ENCODE measurements at regions not wholly inside any gene's neighbourhood (a gene's known extent, or its start where the extent isn't known, plus 50 kb on each side); places are given as distances from the start of the nearest gene placed in this dataset.
A peak's percentile ranks its signal among the peaks of the same experiment; 100 is the strongest.

DNA sequence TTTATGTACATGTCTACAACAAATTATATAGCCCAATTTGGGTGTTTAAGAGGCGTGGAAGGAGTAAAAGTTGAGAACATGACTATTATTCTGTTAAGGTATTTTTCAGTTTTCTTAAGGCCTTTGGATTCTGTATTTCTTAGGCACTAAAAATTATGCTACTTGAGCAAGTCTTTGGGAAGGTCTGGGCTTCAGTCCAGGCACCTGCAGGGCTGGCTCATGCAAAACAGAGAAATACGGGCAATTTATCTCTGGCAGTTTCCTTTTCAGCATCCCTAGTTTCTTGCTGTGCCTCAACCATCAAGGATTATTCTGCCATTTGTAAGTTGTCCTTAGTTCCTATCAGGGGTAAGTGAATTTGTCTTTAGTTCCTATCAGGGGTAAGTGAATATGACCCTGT is 358.8 kb upstream of the B3GALT2 start:
- DNase-seq: no peak
- Histone ChIP-seq H3K9me3 (ENCODE audit: control insufficient read depth, low read length) (no peaks in the 10 kb centered on the region), H3K4me3 (ENCODE audit: low read length) (no peak overlapping the region), H3K27me3 (ENCODE audit: control insufficient read depth, insufficient read depth, low read length, poor library complexity, severe bottlenecking) (no peaks in the 10 kb centered on the region), H3K27ac (ENCODE audit: low read depth, low read length) (no peak overlapping the region), H3K9ac (ENCODE audit: extremely low read depth, low read length, poor library complexity, severe bottlenecking) (no peak overlapping the region), H3K4me1 (ENCODE audit: control insufficient read depth, insufficient read depth, low read length) (peaks cover 10% of the 10 kb centered on the region), H3K36me3 (ENCODE audit: control insufficient read depth, insufficient read depth, low read length) (no peaks in the 10 kb centered on the region)
- no peak for TF ChIP-seq CTCF (conservative IDR thresholded peaks at IDR 0.05)
- no peaks in the 10 kb centered on the region for H3K36me3 Mint-ChIP-seq (ENCODE audit: low read depth)
- no peak overlapping the region for H3K27ac Mint-ChIP-seq
- no peak overlapping the region for H3K4me3 Mint-ChIP-seq
- no peaks in the 10 kb centered on the region for H3K9me3 Mint-ChIP-seq
- WGBS, 2 experiments (ENCODE audit: insufficient coverage in 1 of 2, insufficient read length in 1 of 2): 95 to 100% methylated on average over 2 of the region's 2 CpGs
- H3K27me3 Mint-ChIP-seq (ENCODE audit: insufficient read depth): no peaks in the 10 kb centered on the region
- H3K4me1 Mint-ChIP-seq: peaks cover 33% of the 10 kb centered on the region

DNA sequence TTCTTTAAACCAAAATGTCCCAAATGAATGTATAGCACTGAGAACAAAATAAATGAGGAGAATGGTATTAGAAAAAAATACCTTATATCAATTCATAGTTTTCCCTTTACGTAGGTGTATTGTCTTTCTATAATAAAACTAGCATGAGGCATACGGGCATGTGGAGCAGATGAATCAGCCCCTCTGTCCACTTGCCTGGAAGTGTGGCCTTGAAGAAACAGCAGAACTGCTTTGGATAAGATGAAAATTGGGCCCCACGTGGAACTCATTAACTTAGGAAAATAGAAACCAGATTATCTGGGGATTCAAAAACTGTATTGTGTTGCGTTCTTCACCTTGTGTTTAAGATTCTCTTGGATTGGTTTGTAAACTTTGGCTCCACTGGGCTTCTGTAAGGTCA is 356.8 kb upstream of the B3GALT2 start:
- Mint-ChIP-seq H3K36me3 (ENCODE audit: low read depth) (no peaks in the 10 kb centered on the region), H3K4me1 (peaks cover 36% of the 10 kb centered on the region), H3K4me3 (no peak overlapping the region), H3K27me3 (ENCODE audit: insufficient read depth) (no peaks in the 10 kb centered on the region), H3K27ac (peak overlapping the region; percentile 26), H3K9me3 (no peaks in the 10 kb centered on the region)
- H3K27ac ChIP-seq (ENCODE audit: low read depth, low read length): no peak overlapping the region
- H3K9me3 ChIP-seq (ENCODE audit: control insufficient read depth, low read length): no peaks in the 10 kb centered on the region
- H3K27me3 ChIP-seq (ENCODE audit: control insufficient read depth, insufficient read depth, low read length, poor library complexity, severe bottlenecking): no peaks in the 10 kb centered on the region
- no peaks in the 10 kb centered on the region for H3K36me3 ChIP-seq (ENCODE audit: control insufficient read depth, insufficient read depth, low read length)
- peak overlapping the region; percentile 9 for H3K4me3 ChIP-seq (ENCODE audit: low read length)
- no peak overlapping the region for H3K9ac ChIP-seq (ENCODE audit: extremely low read depth, low read length, poor library complexity, severe bottlenecking)
- no peak for DNase-seq
- 79 to 94% methylated on average over 2 to 4 of the region's 4 CpGs for WGBS, 2 experiments (ENCODE audit: insufficient coverage in 1 of 2, insufficient read length in 1 of 2)
- no peak for TF ChIP-seq CTCF (conservative IDR thresholded peaks at IDR 0.05)
- peaks cover 10% of the 10 kb centered on the region for H3K4me1 ChIP-seq (ENCODE audit: control insufficient read depth, insufficient read depth, low read length)

- Mint-ChIP-seq H3K4me3 (no peak overlapping the region), H3K36me3 (ENCODE audit: low read depth) (no peaks in the 10 kb centered on the region), H3K9me3 (no peaks in the 10 kb centered on the region), H3K27me3 (ENCODE audit: insufficient read depth) (no peaks in the 10 kb centered on the region), H3K27ac (peak overlapping the region; percentile 27), H3K4me1 (peaks cover 36% of the 10 kb centered on the region)
- DNase-seq: peak; percentile 64
- Histone ChIP-seq H3K27ac (ENCODE audit: low read depth, low read length) (no peak overlapping the region), H3K4me3 (ENCODE audit: low read length) (no peak overlapping the region), H3K4me1 (ENCODE audit: control insufficient read depth, insufficient read depth, low read length) (peaks cover 10% of the 10 kb centered on the region), H3K9ac (ENCODE audit: extremely low read depth, low read length, poor library complexity, severe bottlenecking) (no peak overlapping the region), H3K27me3 (ENCODE audit: control insufficient read depth, insufficient read depth, low read length, poor library complexity, severe bottlenecking) (no peaks in the 10 kb centered on the region), H3K9me3 (ENCODE audit: control insufficient read depth, low read length) (no peaks in the 10 kb centered on the region), H3K36me3 (ENCODE audit: control insufficient read depth, insufficient read depth, low read length) (no peaks in the 10 kb centered on the region)
- TF ChIP-seq CTCF (conservative IDR thresholded peaks at IDR 0.05): no peak
- 38 to 47% methylated on average over 1 of the region's 1 CpG for WGBS, 2 experiments (ENCODE audit: insufficient coverage in 1 of 2, insufficient read length in 1 of 2)
Observed at GRCh38 chr1:193542690-193543089, 356.3 kb upstream of the B3GALT2 start.
